SK-N-SH (cell line): ENCODE measurements at regions not wholly inside any gene's neighbourhood (a gene's known extent, or its start where the extent isn't known, plus 50 kb on each side); places are given as distances from the start of the nearest gene placed in this dataset.
A peak's percentile ranks its signal among the peaks of the same experiment; 100 is the strongest.

ENCODE experiments used
- CTCF ChIA-PET: fragments of 300-600, 350-600 bp; formaldehyde crosslinking; extraction: SDS; loops from one replicate; lab custom pipeline; 2021; lab: Yijun Ruan, JAX
- POLR2A ChIA-PET: fragments of 350-600 bp; sonication (Branson Sonifier 250); formaldehyde crosslinking; extraction: SDS; loops from one replicate; lab custom pipeline; 2020; ENCODE audit warnings: antibody characterized with exemption, inconsistent platforms; lab: Yijun Ruan, JAX
- DNase-seq: peaks from one replicate; pipeline ENCODE4 v3.0.0; 2012
- H2AFZ ChIP-seq: fragments of 200-600 bp; sonication (generic); 2 replicates; pipeline ENCODE4 v1.8.1; 2016; ENCODE audit warnings: antibody characterized with exemption, mild to moderate bottlenecking, low read depth
- H3F3A ChIP-seq: fragments of 200-600 bp; sonication (generic); replicated peaks from 2 replicates; pipeline ENCODE3; 2016; ENCODE audit warnings: antibody characterized with exemption, mild to moderate bottlenecking; ENCODE audit not compliant: insufficient read depth
- H3K27ac ChIP-seq, 2 experiments: fragments of 200-500 bp in 1 of 2; fragments of 200-600 bp in 1 of 2; sonication (Bioruptor generic) in 1 of 2; sonication (generic), shearing (Covaris generic) in 1 of 2; 2 replicates each; pipeline versions ENCODE4 v1.5.1 to v1.6.1; 2014 to 2016; ENCODE audit warnings: low read depth in 2 of 2, inconsistent platforms in 1 of 2, low read length in 1 of 2, mild to moderate bottlenecking in 1 of 2, mixed read lengths in 1 of 2
- H3K27me3 ChIP-seq: fragments of 200-600 bp; sonication (generic), shearing (Covaris generic); 2 replicates; pipeline ENCODE4 v1.6.1; 2016; ENCODE audit warnings: mixed run types; ENCODE audit not compliant: insufficient read depth
- H3K36me3 ChIP-seq, 2 experiments: fragments of 200-500 bp in 1 of 2; fragments of 200-600 bp in 1 of 2; sonication (Bioruptor generic) in 1 of 2; sonication (generic) in 1 of 2; replicated peaks in 1 of 2; 2 replicates each; pipeline versions ENCODE3 to v1.5.1; 2014 to 2016; ENCODE audit warnings: low read length in 1 of 2, mild to moderate bottlenecking in 1 of 2; ENCODE audit not compliant: insufficient read depth in 2 of 2, control insufficient read depth in 1 of 2
- H3K4me1 ChIP-seq, 2 experiments: fragments of 200-500 bp in 1 of 2; fragments of 200-600 bp in 1 of 2; sonication (Bioruptor generic) in 1 of 2; sonication (generic), shearing (Covaris generic) in 1 of 2; 2 replicates each; pipeline versions ENCODE4 v1.5.1 to v1.6.1; 2014 to 2016; ENCODE audit warnings: low read depth in 1 of 2, low read length in 1 of 2, mixed run types in 1 of 2; ENCODE audit not compliant: insufficient read depth in 2 of 2, control insufficient read depth in 1 of 2
- H3K4me2 ChIP-seq: fragments of 200-600 bp; sonication (generic), shearing (Covaris generic); 2 replicates; pipeline ENCODE4 v1.6.1; 2017; ENCODE audit warnings: mixed run types
- H3K4me3 ChIP-seq, 2 experiments: fragments of 200-500 bp in 1 of 2; fragments of 200-600 bp in 1 of 2; sonication (Bioruptor generic) in 1 of 2; sonication (generic), shearing (Covaris generic) in 1 of 2; 2 replicates each; pipeline versions ENCODE4 v1.5.1 to v1.8.1; 2014 to 2016; ENCODE audit warnings: low read depth in 2 of 2, inconsistent platforms in 1 of 2, low read length in 1 of 2, mild to moderate bottlenecking in 1 of 2, mixed read lengths in 1 of 2, moderate library complexity in 1 of 2
- H3K79me2 ChIP-seq: fragments of 200-600 bp; sonication (generic); 2 replicates; pipeline ENCODE4 v1.8.1; 2017; ENCODE audit warnings: mild to moderate bottlenecking; ENCODE audit not compliant: insufficient read depth
- H3K9ac ChIP-seq: fragments of 200-600 bp; sonication (generic); 2 replicates; pipeline ENCODE4 v1.6.1; 2017; ENCODE audit warnings: mixed run types
- H3K9me2 ChIP-seq: fragments of 200-600 bp; sonication (generic); 2 replicates; pipeline ENCODE4 v1.6.1; 2017; ENCODE audit warnings: mixed run types
- H3K9me3 ChIP-seq: fragments of 200-600 bp; sonication (generic); 2 replicates; pipeline ENCODE4 v1.6.1; 2017; ENCODE audit warnings: mixed run types, mild to moderate bottlenecking, moderate library complexity
- H4K20me1 ChIP-seq: fragments of 200-600 bp; sonication (generic); 2 replicates; pipeline ENCODE4 v1.6.1; 2017; ENCODE audit warnings: mild to moderate bottlenecking, mixed run types; ENCODE audit not compliant: insufficient read depth
- CHD2 ChIP-seq: fragments of 150-350 bp; IDR thresholded peaks from 2 replicates; pipeline ENCODE4 v1.6.1; 2018; ENCODE audit warnings: low read length; ENCODE audit not compliant: partially characterized antibody
- EP300 ChIP-seq, 2 experiments: IDR thresholded peaks; 2 replicates each; pipeline versions ENCODE4 v1.4.0 to v1.6.1; 2012; ENCODE audit warnings: borderline replicate concordance in 1 of 2, low read depth in 1 of 2, low read length in 1 of 2
- EZH2phosphoT487 ChIP-seq: fragments of 200-600 bp; sonication (generic); IDR thresholded peaks from 2 replicates; pipeline ENCODE4 v1.6.1; 2017; ENCODE audit warnings: low read depth, mixed run types, mild to moderate bottlenecking, antibody characterized with exemption, moderate library complexity, borderline replicate concordance
- FOSL2 ChIP-seq: IDR thresholded peaks from 2 replicates; pipeline ENCODE4 v1.4.0; 2012; ENCODE audit warnings: low read depth, mild to moderate bottlenecking, moderate library complexity, borderline replicate concordance
- FOXJ3 ChIP-seq: sonication (generic); formaldehyde crosslinking; IDR thresholded peaks from 2 replicates; pipeline ENCODE4 v1.5.1; 2020; ENCODE audit warnings: mild to moderate bottlenecking, missing genetic modification reagents
- FOXM1 ChIP-seq: IDR thresholded peaks from 2 replicates; pipeline ENCODE4 v1.4.0; 2012; ENCODE audit warnings: low read depth, mild to moderate bottlenecking
- GABPA ChIP-seq: IDR thresholded peaks from 2 replicates; pipeline ENCODE4 v1.4.0; 2012; ENCODE audit warnings: low read depth, mild to moderate bottlenecking
- GATA2 ChIP-seq: sonication (generic); formaldehyde crosslinking; IDR thresholded peaks from 2 replicates; pipeline ENCODE4 v1.5.0; 2020; ENCODE audit warnings: mild to moderate bottlenecking, missing genetic modification reagents
- MXI1 ChIP-seq: IDR thresholded peaks from 2 replicates; pipeline ENCODE4 v1.6.1; 2012; ENCODE audit warnings: mild to moderate bottlenecking, low read depth, low read length, improper control_type of control experiment
- NFIC ChIP-seq: IDR thresholded peaks from 2 replicates; pipeline ENCODE4 v1.4.0; 2012; ENCODE audit warnings: borderline replicate concordance
- POLR2AphosphoS5 ChIP-seq: IDR thresholded peaks from 2 replicates; pipeline ENCODE4 v1.6.1; 2012; ENCODE audit warnings: low read depth, low read length
- RAD21 ChIP-seq: IDR thresholded peaks from 2 replicates; pipeline ENCODE4 v1.6.1; 2012; ENCODE audit warnings: mild to moderate bottlenecking, low read length
- RCOR1 ChIP-seq: fragments of 150-350 bp; IDR thresholded peaks from 2 replicates; pipeline ENCODE4 v1.6.1; 2017; ENCODE audit warnings: antibody characterized with exemption, low read length
- RFX5 ChIP-seq: IDR thresholded peaks from 2 replicates; pipeline ENCODE4 v1.6.1; 2012; ENCODE audit warnings: mild to moderate bottlenecking, improper control_type of control experiment, low read length
- RXRA ChIP-seq: IDR thresholded peaks from 2 replicates; pipeline ENCODE4 v1.4.0; 2012; ENCODE audit warnings: low read depth, mild to moderate bottlenecking, borderline replicate concordance
- SIN3A ChIP-seq: IDR thresholded peaks from 2 replicates; pipeline ENCODE4 v1.6.1; 2012; ENCODE audit warnings: low read depth, mild to moderate bottlenecking, low read length, moderate library complexity, borderline replicate concordance
- TCF12 ChIP-seq: IDR thresholded peaks from 2 replicates; pipeline ENCODE4 v1.4.0; 2012
- TEAD4 ChIP-seq: IDR thresholded peaks from 2 replicates; pipeline ENCODE4 v1.4.0; 2012; ENCODE audit warnings: mild to moderate bottlenecking, borderline replicate concordance; ENCODE audit not compliant: insufficient read depth
- WGBS: methylation state at CpG from one replicate; pipeline ENCODE4 v1.1.6; 2017; ENCODE audit warnings: low lambda C conversion rate; 5-methylcytosine and 5-hydroxymethylcytosine counted together
- TF ChIP-seq, protein P1 (sequence below): IDR thresholded peaks from 2 replicates; pipeline ENCODE4 v1.4.0; 2012; ENCODE audit warnings: low read depth, borderline replicate concordance
- TF ChIP-seq, protein P2 (sequence below): IDR thresholded peaks from 2 replicates; pipeline ENCODE4 v1.6.1; 2012; ENCODE audit warnings: mild to moderate bottlenecking, low read depth, low read length, moderate library complexity
- TF ChIP-seq, protein P3 (sequence below): fragments of 150-350 bp; IDR thresholded peaks from 2 replicates; pipeline ENCODE4 v1.6.1; 2016; ENCODE audit warnings: mild to moderate bottlenecking, low read depth, low read length
- TF ChIP-seq, protein P4 (sequence below): IDR thresholded peaks from 2 replicates; pipeline ENCODE4; 2012

DNA sequence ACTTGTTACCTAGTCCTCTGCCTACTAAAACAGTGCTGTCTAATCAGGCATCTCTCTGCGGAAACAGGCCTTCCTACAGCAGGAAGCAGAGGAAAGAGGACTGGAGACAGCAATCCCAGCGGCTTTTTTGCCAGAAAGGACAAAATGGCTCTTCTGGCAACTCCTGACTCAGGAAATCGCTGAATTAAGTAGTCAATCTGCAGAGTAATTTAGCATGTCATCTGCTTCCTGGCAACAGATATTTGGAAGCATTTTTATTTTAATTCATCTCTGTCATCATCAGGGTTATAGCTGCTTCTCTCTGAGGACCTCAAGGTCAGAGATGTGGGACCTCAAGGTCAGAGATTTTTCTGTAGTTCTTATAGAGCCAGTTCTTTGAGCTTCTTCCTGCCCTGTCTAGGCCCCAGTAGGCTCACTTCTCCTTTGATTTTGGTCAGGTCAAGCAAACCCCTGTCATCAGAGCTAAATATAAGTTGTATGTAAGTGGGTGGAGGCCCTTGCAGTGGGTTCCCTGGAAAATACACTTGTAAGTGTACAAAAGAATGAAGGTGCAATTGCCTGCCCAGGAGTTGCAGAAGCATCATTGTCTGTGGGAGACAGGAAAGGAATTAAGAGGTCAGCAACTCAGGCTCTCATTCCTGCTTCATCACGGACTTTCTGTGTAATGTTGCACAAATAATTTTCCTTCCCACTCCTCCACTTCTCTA lies 229.4 kb downstream of the ALDH8A1 start:
- Histone ChIP-seq H3K9me3 (no peaks in the 10 kb centered on the region), H3K27ac (peak overlapping the region; percentile 68 to 98)

More for the DNA sequence above, 229.4 kb downstream of the ALDH8A1 start:
- peaks cover 5% of the 10 kb centered on the region for H3F3A ChIP-seq
- no peaks in the 10 kb centered on the region for H3K79me2 ChIP-seq
- TF ChIP-seq, protein P1, sequence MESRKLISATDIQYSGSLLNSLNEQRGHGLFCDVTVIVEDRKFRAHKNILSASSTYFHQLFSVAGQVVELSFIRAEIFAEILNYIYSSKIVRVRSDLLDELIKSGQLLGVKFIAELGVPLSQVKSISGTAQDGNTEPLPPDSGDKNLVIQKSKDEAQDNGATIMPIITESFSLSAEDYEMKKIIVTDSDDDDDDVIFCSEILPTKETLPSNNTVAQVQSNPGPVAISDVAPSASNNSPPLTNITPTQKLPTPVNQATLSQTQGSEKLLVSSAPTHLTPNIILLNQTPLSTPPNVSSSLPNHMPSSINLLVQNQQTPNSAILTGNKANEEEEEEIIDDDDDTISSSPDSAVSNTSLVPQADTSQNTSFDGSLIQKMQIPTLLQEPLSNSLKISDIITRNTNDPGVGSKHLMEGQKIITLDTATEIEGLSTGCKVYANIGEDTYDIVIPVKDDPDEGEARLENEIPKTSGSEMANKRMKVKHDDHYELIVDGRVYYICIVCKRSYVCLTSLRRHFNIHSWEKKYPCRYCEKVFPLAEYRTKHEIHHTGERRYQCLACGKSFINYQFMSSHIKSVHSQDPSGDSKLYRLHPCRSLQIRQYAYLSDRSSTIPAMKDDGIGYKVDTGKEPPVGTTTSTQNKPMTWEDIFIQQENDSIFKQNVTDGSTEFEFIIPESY: no peak
- TF ChIP-seq RXRA (no peak), SIN3A (no peak), NFIC (no peak), EZH2phosphoT487 (no peak), GATA2 (peak; percentile 69), FOXM1 (0 out of 2 replicates have a peak, but pooled peaks have one; percentile 40), RCOR1 (peak; percentile 30; the same call in 1 of the 2 replicates), TCF12 (peak; percentile 70), EP300 (IDR thresholded peaks at IDR 0.05; ENCODE audit: borderline replicate concordance in 1 of 2, low read depth in 1 of 2, low read length in 1 of 2) (peak; percentile 60 to 95), RAD21 (peak; percentile 44), MXI1 (peak; percentile 35; the same call in 1 of the 2 replicates), FOSL2 (no peak), FOXJ3 (CRISPR knock-in tag) (peak; percentile 39; the same call in 1 of the 2 replicates), POLR2AphosphoS5 (no peak), TEAD4 (peak; percentile 37; the same call in 1 of the 2 replicates), RFX5 (peak; percentile 45; the same call in 1 of the 2 replicates), GABPA (peak; percentile 24; the same call in 1 of the 2 replicates), CHD2 (peak; percentile 37)
- TF ChIP-seq, protein P2, sequence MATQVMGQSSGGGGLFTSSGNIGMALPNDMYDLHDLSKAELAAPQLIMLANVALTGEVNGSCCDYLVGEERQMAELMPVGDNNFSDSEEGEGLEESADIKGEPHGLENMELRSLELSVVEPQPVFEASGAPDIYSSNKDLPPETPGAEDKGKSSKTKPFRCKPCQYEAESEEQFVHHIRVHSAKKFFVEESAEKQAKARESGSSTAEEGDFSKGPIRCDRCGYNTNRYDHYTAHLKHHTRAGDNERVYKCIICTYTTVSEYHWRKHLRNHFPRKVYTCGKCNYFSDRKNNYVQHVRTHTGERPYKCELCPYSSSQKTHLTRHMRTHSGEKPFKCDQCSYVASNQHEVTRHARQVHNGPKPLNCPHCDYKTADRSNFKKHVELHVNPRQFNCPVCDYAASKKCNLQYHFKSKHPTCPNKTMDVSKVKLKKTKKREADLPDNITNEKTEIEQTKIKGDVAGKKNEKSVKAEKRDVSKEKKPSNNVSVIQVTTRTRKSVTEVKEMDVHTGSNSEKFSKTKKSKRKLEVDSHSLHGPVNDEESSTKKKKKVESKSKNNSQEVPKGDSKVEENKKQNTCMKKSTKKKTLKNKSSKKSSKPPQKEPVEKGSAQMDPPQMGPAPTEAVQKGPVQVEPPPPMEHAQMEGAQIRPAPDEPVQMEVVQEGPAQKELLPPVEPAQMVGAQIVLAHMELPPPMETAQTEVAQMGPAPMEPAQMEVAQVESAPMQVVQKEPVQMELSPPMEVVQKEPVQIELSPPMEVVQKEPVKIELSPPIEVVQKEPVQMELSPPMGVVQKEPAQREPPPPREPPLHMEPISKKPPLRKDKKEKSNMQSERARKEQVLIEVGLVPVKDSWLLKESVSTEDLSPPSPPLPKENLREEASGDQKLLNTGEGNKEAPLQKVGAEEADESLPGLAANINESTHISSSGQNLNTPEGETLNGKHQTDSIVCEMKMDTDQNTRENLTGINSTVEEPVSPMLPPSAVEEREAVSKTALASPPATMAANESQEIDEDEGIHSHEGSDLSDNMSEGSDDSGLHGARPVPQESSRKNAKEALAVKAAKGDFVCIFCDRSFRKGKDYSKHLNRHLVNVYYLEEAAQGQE: no peak
- TF ChIP-seq, protein P3, sequence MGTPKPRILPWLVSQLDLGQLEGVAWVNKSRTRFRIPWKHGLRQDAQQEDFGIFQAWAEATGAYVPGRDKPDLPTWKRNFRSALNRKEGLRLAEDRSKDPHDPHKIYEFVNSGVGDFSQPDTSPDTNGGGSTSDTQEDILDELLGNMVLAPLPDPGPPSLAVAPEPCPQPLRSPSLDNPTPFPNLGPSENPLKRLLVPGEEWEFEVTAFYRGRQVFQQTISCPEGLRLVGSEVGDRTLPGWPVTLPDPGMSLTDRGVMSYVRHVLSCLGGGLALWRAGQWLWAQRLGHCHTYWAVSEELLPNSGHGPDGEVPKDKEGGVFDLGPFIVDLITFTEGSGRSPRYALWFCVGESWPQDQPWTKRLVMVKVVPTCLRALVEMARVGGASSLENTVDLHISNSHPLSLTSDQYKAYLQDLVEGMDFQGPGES: no peak
- TF ChIP-seq, protein P4, sequence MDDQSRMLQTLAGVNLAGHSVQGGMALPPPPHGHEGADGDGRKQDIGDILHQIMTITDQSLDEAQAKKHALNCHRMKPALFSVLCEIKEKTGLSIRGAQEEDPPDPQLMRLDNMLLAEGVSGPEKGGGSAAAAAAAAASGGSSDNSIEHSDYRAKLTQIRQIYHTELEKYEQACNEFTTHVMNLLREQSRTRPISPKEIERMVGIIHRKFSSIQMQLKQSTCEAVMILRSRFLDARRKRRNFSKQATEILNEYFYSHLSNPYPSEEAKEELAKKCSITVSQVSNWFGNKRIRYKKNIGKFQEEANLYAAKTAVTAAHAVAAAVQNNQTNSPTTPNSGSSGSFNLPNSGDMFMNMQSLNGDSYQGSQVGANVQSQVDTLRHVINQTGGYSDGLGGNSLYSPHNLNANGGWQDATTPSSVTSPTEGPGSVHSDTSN: peak; percentile 65
- peaks cover 33 to 39% of the 10 kb centered on the region in 2 experiments; a peak in 3 of 4 replicates for H3K4me1 ChIP-seq
- peak; percentile 61 for DNase-seq
- 25% methylated on average over 4 of the region's 4 CpGs for WGBS
- no peaks in the 10 kb centered on the region for H4K20me1 ChIP-seq
- no peaks in the 10 kb centered on the region for H3K36me3 ChIP-seq
- no peak overlapping the region for H3K4me3 ChIP-seq
- H2AFZ ChIP-seq: peak overlapping the region; percentile 94
- no peaks in the 10 kb centered on the region for H3K9me2 ChIP-seq
- CTCF ChIA-PET: interaction anchor here (1.6 kb wide), 1 partner anchor 102 kb away, joined by 5 read pairs; no protein-coding TSS in a partner anchor
- peak overlapping the region; percentile 10; the same call in 1 of the 2 replicates for H3K4me2 ChIP-seq
- no peaks in the 10 kb centered on the region for H3K27me3 ChIP-seq
- POLR2A ChIA-PET: no interaction called here
- H3K9ac ChIP-seq: no peak overlapping the region; the same call in 1 of the 2 replicates
